Activated CD8-positive, alpha-beta T cell treated with anti-CD3 and anti-CD28 coated beads, Interleukin-2, amount 10 ng/mL, durations not matched to agents 7 days and 5 days (primary cell): ENCODE measurements at regions not wholly inside any gene's neighbourhood (a gene's known extent, or its start where the extent isn't known, plus 50 kb on each side); places are given as distances from the start of the nearest gene placed in this dataset.

Experiments
- ATAC-seq: fragments of 150-1000 bp; cut with Tn5 transposase; one replicate; pipeline ENCODE4 v1.10.0; 2021; ENCODE audit warnings: moderate library complexity
- CTCF ChIA-PET: fragments of 350-600 bp; sonication (Branson Sonifier 250); formaldehyde crosslinking; loops from one replicate; lab custom pipeline; 2021; ENCODE audit warnings: antibody characterized with exemption; lab: Charles Lee
- POLR2A ChIA-PET: fragments of 350-600 bp; sonication (Branson Sonifier 250); formaldehyde crosslinking; loops from one replicate; lab custom pipeline; 2021; ENCODE audit warnings: antibody characterized with exemption; lab: Charles Lee
- DNase-seq: peaks from one replicate; pipeline ENCODE4 v3.0.0-alpha.2; 2020
- H3K27ac Mint-ChIP-seq: one replicate; pipeline ENCODE4 v1.8.0; 2021; ENCODE audit warnings: mild to moderate bottlenecking, mixed read lengths
- H3K27me3 Mint-ChIP-seq: one replicate; pipeline ENCODE4 v1.8.0; 2021; ENCODE audit warnings: low read depth, mixed read lengths
- H3K36me3 Mint-ChIP-seq: one replicate; pipeline ENCODE4 v1.8.0; 2021; ENCODE audit warnings: low read depth, mixed read lengths
- H3K4me1 Mint-ChIP-seq: one replicate; pipeline ENCODE4 v1.8.0; 2021; ENCODE audit warnings: low read depth, mixed read lengths
- H3K4me3 Mint-ChIP-seq: one replicate; pipeline ENCODE4 v1.8.0; 2021; ENCODE audit warnings: mild to moderate bottlenecking, mixed read lengths
- H3K9me3 Mint-ChIP-seq: one replicate; pipeline ENCODE4 v1.8.0; 2022; ENCODE audit warnings: mixed read lengths; ENCODE audit not compliant: insufficient read depth

DNA sequence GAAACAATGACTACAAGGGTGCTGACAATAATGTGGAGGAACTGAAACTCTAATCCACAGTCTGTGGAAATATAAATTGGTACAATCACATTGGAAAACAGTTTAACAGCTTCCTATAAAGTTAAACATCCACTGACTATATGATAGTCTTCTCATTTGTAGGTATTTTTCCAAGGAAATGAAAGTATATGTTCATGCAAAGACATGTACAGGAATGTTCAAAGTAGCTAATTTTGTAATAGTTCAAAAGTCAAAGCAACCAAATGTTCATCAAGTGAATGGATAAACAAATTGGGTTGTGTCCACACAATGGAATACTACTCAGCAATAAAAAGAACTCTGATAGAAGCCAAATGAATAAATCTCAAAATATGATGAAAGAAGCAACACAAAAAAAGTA lies 626.0 kb upstream of the IGFBP3 start:
- Mint-ChIP-seq H3K36me3 (no peaks in the 10 kb centered on the region), H3K9me3 (no peaks in the 10 kb centered on the region), H3K4me1 (no peaks in the 10 kb centered on the region), H3K27me3 (no peaks in the 10 kb centered on the region), H3K27ac (no peak overlapping the region), H3K4me3 (no peak overlapping the region)
- ChIA-PET CTCF (no interaction called here), POLR2A (no interaction called here)
- DNase-seq: no peak
- no peak for ATAC-seq

DNA sequence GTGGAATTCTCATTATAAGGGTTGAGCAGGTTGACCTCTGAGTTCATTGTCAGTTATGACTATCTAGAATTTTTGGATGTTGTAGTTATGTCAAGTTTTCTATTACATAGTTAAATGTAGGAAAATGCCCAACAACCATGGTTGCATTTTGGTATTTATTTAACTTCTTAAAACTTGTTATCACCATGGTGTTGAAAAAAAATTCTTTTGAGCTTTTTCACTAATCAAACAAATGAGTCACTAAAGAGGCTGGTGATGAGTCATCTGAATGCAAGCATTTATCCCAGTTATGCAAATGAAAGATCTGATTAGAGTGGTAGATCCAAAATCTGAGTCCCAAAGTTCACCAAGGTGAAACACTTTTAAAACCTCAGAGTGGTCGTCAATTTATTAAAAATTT lies 624.7 kb upstream of the IGFBP3 start:
- no peaks in the 10 kb centered on the region for H3K27me3 Mint-ChIP-seq
- no peaks in the 10 kb centered on the region for H3K9me3 Mint-ChIP-seq
- ATAC-seq (no peak), DNase-seq (no peak)
- no peaks in the 10 kb centered on the region for H3K4me1 Mint-ChIP-seq
- ChIA-PET POLR2A (no interaction called here), CTCF (no interaction called here)
- no peaks in the 10 kb centered on the region for H3K36me3 Mint-ChIP-seq
- H3K4me3 Mint-ChIP-seq: no peak overlapping the region
- H3K27ac Mint-ChIP-seq: no peak overlapping the region

DNA sequence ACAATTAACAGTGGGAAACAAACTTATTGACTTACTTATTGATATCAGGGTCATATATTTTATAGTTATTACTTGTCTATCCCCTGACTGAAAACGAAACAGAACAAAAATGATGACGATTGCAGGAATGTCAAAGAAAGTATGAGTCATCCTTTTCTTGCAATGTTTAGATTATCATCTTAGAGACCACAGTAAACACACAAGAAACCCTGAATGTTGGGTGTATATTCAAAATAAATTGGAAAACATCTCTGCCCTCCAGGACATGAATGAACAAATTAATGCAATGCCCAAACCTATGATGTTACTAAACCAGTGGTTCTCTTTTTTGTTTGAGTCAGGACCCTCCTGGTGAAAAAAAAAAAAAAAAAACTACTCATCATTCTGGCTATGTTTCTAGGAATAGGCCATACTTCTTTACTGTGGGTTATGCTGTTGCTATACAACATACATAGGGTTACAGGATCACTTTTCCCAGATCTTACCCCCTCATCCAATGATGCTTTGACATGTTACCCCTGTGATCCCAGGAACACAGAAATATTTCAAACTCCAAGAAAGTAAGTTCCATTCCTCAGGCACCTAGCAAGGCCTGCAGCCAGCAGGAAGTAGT lies 623.4 kb upstream of the IGFBP3 start:
- H3K27ac Mint-ChIP-seq: no peak overlapping the region
- POLR2A ChIA-PET: no interaction called here
- CTCF ChIA-PET: no interaction called here
- no peak overlapping the region for H3K4me3 Mint-ChIP-seq
- H3K36me3 Mint-ChIP-seq: no peaks in the 10 kb centered on the region
- H3K9me3 Mint-ChIP-seq: no peaks in the 10 kb centered on the region
- no peaks in the 10 kb centered on the region for H3K27me3 Mint-ChIP-seq
- no peak for ATAC-seq
- H3K4me1 Mint-ChIP-seq: no peaks in the 10 kb centered on the region
- DNase-seq: no peak

DNA sequence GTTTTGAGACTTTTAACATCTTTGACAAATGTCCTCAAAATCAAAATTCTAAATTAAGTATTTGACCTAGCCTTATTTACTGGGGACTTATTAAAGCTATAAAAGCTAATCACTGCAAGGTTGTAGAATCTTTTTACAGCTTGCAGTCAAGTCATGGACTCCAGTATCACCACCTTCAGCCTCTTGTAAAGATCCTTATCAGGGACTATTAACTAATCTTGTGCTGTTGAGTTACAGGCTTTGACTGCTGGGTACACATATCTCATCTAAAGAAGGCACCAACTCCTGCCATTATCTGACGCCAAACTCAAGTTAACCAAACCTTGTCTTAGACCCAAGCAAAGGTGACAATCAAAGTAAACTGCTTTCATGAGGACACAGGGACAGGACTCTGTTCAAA lies 621.0 kb upstream of the IGFBP3 start:
- H3K4me1 Mint-ChIP-seq: no peaks in the 10 kb centered on the region
- ChIA-PET POLR2A (no interaction called here), CTCF (no interaction called here)
- H3K9me3 Mint-ChIP-seq: no peaks in the 10 kb centered on the region
- no peak overlapping the region for H3K4me3 Mint-ChIP-seq
- H3K27ac Mint-ChIP-seq: no peak overlapping the region
- no peak for DNase-seq
- ATAC-seq: no peak
- no peaks in the 10 kb centered on the region for H3K36me3 Mint-ChIP-seq
- no peaks in the 10 kb centered on the region for H3K27me3 Mint-ChIP-seq

DNA sequence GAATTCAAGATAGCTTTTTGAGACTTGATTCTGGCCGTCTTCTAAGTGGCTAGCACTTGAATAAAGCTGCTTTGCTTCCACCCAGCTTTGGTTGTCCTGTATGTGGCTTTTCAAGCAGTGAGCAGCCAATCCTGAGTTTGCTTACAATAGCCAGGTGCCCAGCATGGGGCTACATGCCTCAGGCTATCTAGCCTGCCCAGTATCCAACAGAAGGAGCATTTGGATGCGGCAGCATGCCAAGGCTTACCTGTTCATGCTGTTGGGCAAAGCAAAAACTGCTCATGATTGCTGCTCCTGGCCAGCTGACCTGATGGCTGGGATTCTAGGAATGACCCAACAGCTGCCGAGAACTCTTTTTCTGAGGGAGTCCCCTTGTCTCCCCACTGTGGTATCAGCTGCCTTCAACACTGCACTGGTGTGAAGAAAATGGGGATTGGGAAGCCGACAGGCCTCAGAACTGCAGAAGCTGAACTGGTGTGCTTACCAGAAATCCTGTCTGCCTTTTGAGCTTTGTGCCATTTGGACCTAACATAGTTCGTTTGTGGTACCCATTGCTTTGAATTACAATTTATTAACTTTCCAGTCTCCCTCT lies 618.9 kb upstream of the IGFBP3 start:
- ChIA-PET CTCF (interaction anchor here (1.0 kb wide), 1 partner anchor 248 kb away, joined by 3 read pairs; no protein-coding TSS in a partner anchor), POLR2A (no interaction called here)
- ATAC-seq: no peak
- Mint-ChIP-seq H3K4me1 (no peaks in the 10 kb centered on the region), H3K36me3 (no peaks in the 10 kb centered on the region), H3K9me3 (peaks cover 3% of the 10 kb centered on the region), H3K27ac (no peak overlapping the region), H3K4me3 (no peak overlapping the region), H3K27me3 (no peaks in the 10 kb centered on the region)
- DNase-seq: no peak

DNA sequence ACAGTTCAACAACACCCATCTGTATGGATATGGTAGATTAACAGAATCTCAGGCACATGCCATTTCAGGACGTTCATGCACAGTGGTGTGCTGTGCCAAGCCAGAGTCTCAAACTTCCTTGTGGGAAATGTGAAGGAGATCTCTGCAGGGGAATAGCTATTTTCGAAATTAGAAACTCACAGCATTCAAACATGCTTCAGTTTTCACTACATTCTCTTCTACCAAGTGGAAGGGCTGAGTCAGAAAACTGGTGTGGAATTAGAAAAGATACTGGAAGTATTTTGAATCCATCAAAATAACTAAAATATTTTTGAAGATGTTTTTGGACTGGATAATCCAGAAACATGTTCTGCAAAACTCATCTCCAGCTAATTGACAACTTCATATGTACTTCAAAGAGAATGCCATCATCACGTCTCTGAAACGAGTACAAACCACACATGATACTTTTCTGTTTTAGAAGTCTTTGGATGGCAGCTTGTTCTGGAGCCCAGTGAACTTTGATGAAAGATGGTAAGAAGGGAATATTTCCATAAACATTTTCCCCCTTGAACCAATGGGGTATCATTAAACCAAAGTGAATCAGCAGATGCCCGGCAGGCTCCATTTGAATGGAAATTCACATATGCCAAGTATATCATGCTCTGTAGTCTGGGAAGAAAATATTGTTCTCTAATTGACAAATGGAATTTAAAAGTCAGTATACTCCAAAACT lies 616.3 kb upstream of the IGFBP3 start:
- H3K4me1 Mint-ChIP-seq: no peaks in the 10 kb centered on the region
- DNase-seq (no peak), ATAC-seq (no peak)
- POLR2A ChIA-PET: no interaction called here
- no peak overlapping the region for H3K4me3 Mint-ChIP-seq
- peaks cover 3% of the 10 kb centered on the region for H3K9me3 Mint-ChIP-seq
- no peaks in the 10 kb centered on the region for H3K27me3 Mint-ChIP-seq
- no peaks in the 10 kb centered on the region for H3K36me3 Mint-ChIP-seq
- no peak overlapping the region for H3K27ac Mint-ChIP-seq
- CTCF ChIA-PET: no interaction called here

DNA sequence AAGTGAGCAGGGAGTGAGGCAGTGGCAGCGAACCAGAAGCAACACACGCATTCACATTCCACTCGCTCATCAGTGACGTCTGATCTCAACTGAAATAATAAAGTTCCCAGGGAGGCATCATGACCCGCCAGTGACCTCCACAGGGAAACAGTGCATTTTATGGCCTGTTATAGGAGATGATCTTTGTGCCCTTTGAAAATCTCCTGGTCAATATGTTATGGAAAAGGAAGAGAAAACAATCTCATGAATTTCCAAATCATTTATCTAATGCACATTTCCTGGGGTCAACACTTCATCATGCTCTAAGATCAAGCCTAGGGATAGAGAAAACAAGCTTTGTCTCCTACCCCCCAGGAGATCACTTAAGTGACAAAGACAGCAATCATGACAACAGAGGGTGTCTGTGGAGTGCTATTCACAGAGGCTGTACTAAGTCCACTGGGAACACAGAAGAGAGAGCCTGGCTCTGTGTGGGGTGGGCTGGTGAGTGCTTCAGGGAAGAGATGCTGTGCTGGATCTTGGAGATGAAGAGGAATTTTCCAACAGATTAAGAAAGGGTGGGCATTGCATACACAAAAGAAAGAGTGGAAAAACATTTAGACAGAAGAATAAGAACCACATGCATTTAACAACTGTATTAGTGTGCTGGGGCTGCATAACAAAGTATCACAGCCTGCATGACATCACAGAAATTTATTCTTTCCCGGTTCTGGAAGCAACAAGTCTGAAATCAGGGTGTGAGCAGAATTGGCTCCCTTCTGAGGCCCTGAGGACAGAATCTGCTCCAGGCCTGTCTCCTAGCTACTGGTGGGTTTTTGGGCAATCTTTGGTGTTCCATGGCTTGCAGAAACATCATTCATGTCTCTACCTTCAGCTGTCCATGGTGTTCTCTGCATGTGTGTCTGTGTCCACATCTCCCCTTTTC lies 613.9 kb upstream of the IGFBP3 start:
- POLR2A ChIA-PET: no interaction called here

DNA sequence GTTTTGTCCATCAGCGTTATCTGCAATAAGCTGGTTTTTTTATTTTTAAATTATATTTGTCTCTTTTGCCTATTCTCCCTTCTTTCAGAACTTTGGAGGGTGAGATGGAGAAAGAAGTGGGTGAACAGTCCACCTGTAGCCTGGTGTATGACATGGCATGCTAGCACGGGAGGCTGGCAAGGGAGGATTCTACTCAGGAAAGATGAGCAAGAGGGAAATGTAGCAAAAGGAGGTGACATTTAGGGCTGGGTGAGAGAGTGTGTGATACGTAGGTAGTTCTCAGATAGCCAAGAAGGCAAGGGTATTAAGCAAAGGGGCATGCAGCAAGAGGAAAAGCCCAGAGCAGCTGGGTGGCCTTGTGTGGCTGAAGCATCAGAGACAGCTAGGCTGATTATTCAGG lies 612.9 kb upstream of the IGFBP3 start:
- H3K9me3 Mint-ChIP-seq: peaks cover 9% of the 10 kb centered on the region
- no peaks in the 10 kb centered on the region for H3K4me1 Mint-ChIP-seq
- ATAC-seq (no peak), DNase-seq (no peak)
- CTCF ChIA-PET: no interaction called here
- H3K36me3 Mint-ChIP-seq: no peaks in the 10 kb centered on the region
- H3K27ac Mint-ChIP-seq: no peak overlapping the region
- H3K4me3 Mint-ChIP-seq: no peak overlapping the region
- POLR2A ChIA-PET: no interaction called here
- H3K27me3 Mint-ChIP-seq: no peaks in the 10 kb centered on the region

More for the DNA sequence above, 613.9 kb upstream of the IGFBP3 start:
- H3K27me3 Mint-ChIP-seq: no peaks in the 10 kb centered on the region
- DNase-seq (no peak), ATAC-seq (no peak)
- no peak overlapping the region for H3K4me3 Mint-ChIP-seq
- H3K9me3 Mint-ChIP-seq: peaks cover 3% of the 10 kb centered on the region
- H3K36me3 Mint-ChIP-seq: no peaks in the 10 kb centered on the region
- CTCF ChIA-PET: no interaction called here
- no peaks in the 10 kb centered on the region for H3K4me1 Mint-ChIP-seq
- no peak overlapping the region for H3K27ac Mint-ChIP-seq

DNA sequence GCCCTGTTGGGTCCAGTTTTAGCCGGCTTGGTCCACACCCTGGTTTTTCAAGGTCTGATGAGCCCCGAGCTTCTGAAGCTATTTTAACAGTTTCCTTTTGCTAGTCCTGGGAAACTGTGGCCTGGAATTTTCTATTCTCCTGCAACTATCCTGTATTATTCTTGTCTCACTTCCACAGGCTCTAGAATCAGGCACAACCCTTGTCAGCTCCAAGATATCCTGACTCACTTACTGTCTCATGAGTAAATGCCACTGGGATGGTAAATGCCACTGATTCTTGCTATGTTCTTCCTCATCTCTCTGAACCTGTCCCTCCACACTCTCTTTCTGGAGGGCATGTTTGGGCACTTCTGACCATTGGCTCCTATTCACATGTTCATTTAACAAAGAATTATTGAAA lies 611.5 kb upstream of the IGFBP3 start:
- DNase-seq (no peak), ATAC-seq (no peak)
- no peak overlapping the region for H3K27ac Mint-ChIP-seq
- ChIA-PET CTCF (no interaction called here), POLR2A (no interaction called here)
- no peaks in the 10 kb centered on the region for H3K27me3 Mint-ChIP-seq
- no peaks in the 10 kb centered on the region for H3K4me1 Mint-ChIP-seq
- H3K4me3 Mint-ChIP-seq: no peak overlapping the region
- H3K9me3 Mint-ChIP-seq: peaks cover 16% of the 10 kb centered on the region
- H3K36me3 Mint-ChIP-seq: no peaks in the 10 kb centered on the region

DNA sequence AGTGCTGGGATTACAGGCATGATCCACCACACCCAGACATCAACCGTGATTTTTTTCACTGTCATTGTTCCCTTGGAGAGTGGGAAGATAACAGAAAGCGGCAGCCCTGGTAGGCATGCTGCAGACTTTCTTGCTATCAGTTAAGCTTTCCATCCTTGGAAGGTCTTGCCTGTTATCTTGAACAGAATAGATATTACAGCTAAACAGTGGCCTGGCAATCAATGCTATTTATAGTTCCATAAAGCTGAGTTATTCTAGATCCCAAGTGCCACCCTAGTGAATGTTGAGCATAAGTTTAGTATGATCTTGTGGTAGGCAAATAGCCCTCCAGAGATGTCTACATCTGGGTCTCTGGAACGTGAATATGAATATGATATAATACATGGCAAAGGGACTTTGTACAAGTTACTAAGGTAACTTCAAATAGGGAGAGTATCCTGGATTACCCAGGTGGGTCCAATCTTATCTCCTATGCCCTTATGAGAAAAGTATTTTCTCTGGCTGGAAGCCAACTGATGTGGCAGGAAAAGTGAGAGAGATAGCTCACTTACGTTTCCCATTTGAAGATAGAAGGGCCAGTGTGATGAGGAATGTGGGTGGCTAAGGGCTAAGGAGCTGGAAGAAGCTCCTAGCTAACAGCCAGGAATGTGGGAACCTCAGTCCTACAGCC lies 609.1 kb upstream of the IGFBP3 start:
- no peak for DNase-seq
- Mint-ChIP-seq H3K4me1 (no peaks in the 10 kb centered on the region), H3K36me3 (no peaks in the 10 kb centered on the region), H3K4me3 (no peak overlapping the region), H3K27ac (no peak overlapping the region), H3K27me3 (no peaks in the 10 kb centered on the region), H3K9me3 (peaks cover 13% of the 10 kb centered on the region)
- POLR2A ChIA-PET: no interaction called here
- ATAC-seq: no peak
- CTCF ChIA-PET: no interaction called here

DNA sequence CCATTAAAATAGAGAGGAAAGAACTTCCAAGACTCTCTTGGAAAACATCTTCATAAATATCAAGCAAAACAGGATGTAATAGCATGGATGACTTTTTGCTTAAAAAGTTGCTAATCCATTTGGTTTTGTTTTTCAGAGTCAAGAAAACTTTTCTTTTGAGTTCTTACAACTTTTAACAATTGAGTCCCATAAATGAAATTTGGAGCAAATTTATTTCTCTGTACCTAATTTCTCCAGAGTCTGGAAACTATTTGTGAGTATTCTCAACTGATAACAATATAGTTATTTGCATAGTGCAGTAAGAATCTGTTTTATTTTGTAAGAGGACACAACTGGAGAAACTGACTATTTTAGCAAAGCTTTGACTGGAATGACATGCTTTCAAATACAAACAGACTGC lies 606.3 kb upstream of the IGFBP3 start:
- ChIA-PET POLR2A (no interaction called here), CTCF (no interaction called here)
- DNase-seq (no peak), ATAC-seq (no peak)
- H3K4me3 Mint-ChIP-seq: no peak overlapping the region
- H3K36me3 Mint-ChIP-seq: no peaks in the 10 kb centered on the region
- peaks cover 13% of the 10 kb centered on the region for H3K9me3 Mint-ChIP-seq
- H3K27me3 Mint-ChIP-seq: no peaks in the 10 kb centered on the region
- no peaks in the 10 kb centered on the region for H3K4me1 Mint-ChIP-seq
- H3K27ac Mint-ChIP-seq: no peak overlapping the region
